Trophoblast cell (in vitro differentiated cells and primary cell): ENCODE measurements at regions not wholly inside any gene's neighbourhood (a gene's known extent, or its start where the extent isn't known, plus 50 kb on each side); places are given as distances from the start of the nearest gene placed in this dataset.

ENCODE experiments used
- DNase-seq, 2 donors: peaks; one replicate each; pipeline ENCODE4 v3.0.0-alpha.2; 2016
- H2AFZ ChIP-seq: 2 replicates; pipeline ENCODE4 v1.6.1; 2013; ENCODE audit warnings: low read length, moderate library complexity, mild to moderate bottlenecking; ENCODE audit not compliant: insufficient read depth, poor library complexity
- H2AK5ac ChIP-seq: 2 replicates; pipeline ENCODE4 v1.6.1; 2013; ENCODE audit warnings: mild to moderate bottlenecking, low read length
- H2BK120ac ChIP-seq: 2 replicates; pipeline ENCODE4 v1.6.1; 2013; ENCODE audit warnings: low read length, mild to moderate bottlenecking, moderate library complexity; ENCODE audit not compliant: insufficient read depth, poor library complexity
- H2BK12ac ChIP-seq: 2 replicates; pipeline ENCODE4 v1.6.1; 2013; ENCODE audit warnings: mild to moderate bottlenecking, low read length, moderate library complexity
- H2BK5ac ChIP-seq: 2 replicates; pipeline ENCODE4 v1.6.1; 2013; ENCODE audit warnings: low read length, low read depth, moderate library complexity, mild to moderate bottlenecking; ENCODE audit not compliant: poor library complexity
- H3K14ac ChIP-seq: 2 replicates; pipeline ENCODE4 v1.6.1; 2013; ENCODE audit warnings: mild to moderate bottlenecking, low read length
- H3K18ac ChIP-seq: 2 replicates; pipeline ENCODE4 v1.6.1; 2013; ENCODE audit warnings: mild to moderate bottlenecking, low read length
- H3K23ac ChIP-seq: 2 replicates; pipeline ENCODE4 v1.6.1; 2013; ENCODE audit warnings: low read length
- H3K27ac ChIP-seq: 2 replicates; pipeline ENCODE4 v1.5.1; 2013; ENCODE audit warnings: low read depth, mild to moderate bottlenecking, inconsistent platforms, low read length, moderate library complexity
- H3K27me3 ChIP-seq: 2 replicates; pipeline ENCODE4 v1.6.1; 2013; ENCODE audit warnings: inconsistent platforms, mild to moderate bottlenecking, low read length, moderate library complexity; ENCODE audit not compliant: insufficient read depth
- H3K36me3 ChIP-seq, 2 experiments: 1 replicate in 1 of 2; 2 replicates in 1 of 2; pipeline ENCODE4 v1.6.1; 2013; ENCODE audit warnings: low read length in 2 of 2, mild to moderate bottlenecking in 2 of 2, moderate library complexity in 1 of 2; ENCODE audit not compliant: insufficient read depth in 2 of 2, control insufficient read depth in 1 of 2
- H3K4ac ChIP-seq: 2 replicates; pipeline ENCODE4 v1.6.1; 2013; ENCODE audit warnings: low read depth, mild to moderate bottlenecking, low read length, moderate library complexity
- H3K4me1 ChIP-seq, 2 experiments: 1 replicate in 1 of 2; 2 replicates in 1 of 2; pipeline ENCODE4 v1.6.1; 2013; ENCODE audit warnings: low read length in 2 of 2, mild to moderate bottlenecking in 2 of 2, moderate library complexity in 1 of 2; ENCODE audit not compliant: insufficient read depth in 2 of 2, control insufficient read depth in 1 of 2
- H3K4me2 ChIP-seq: 2 replicates; pipeline ENCODE4 v1.6.1; 2013; ENCODE audit warnings: inconsistent platforms, mild to moderate bottlenecking, low read length, moderate library complexity
- H3K4me3 ChIP-seq: 2 replicates; pipeline ENCODE4 v1.5.1; 2013; ENCODE audit warnings: mild to moderate bottlenecking, low read depth, low read length, inconsistent platforms
- H3K79me1 ChIP-seq: one replicate; pipeline ENCODE4 v1.6.1; 2013; ENCODE audit warnings: low read length
- H3K79me2 ChIP-seq: 2 replicates; pipeline ENCODE4 v1.6.1; 2013; ENCODE audit warnings: low read length, mild to moderate bottlenecking; ENCODE audit not compliant: control insufficient read depth, insufficient read depth, poor library complexity
- H3K9ac ChIP-seq: 2 replicates; pipeline ENCODE4 v1.6.1; 2013; ENCODE audit warnings: mild to moderate bottlenecking, low read length
- H3K9me3 ChIP-seq: 2 replicates; pipeline ENCODE4 v1.6.1; 2013; ENCODE audit warnings: low read depth, mild to moderate bottlenecking, control low read depth, inconsistent platforms, low read length; ENCODE audit not compliant: insufficient read depth
- H4K12ac ChIP-seq: 2 replicates; pipeline ENCODE4 v1.6.1; 2013; ENCODE audit warnings: low read depth, mild to moderate bottlenecking, low read length, moderate library complexity
- H4K8ac ChIP-seq: 2 replicates; pipeline ENCODE4 v1.6.1; 2013; ENCODE audit warnings: low read depth, mild to moderate bottlenecking, low read length, moderate library complexity
- H4K91ac ChIP-seq: one replicate; pipeline ENCODE4 v1.6.1; 2013; ENCODE audit warnings: low read depth, mild to moderate bottlenecking, low read length, moderate library complexity
- WGBS: extraction: QIAGEN DNeasy Blood & Tissue Kit; methylation state at CpG from one replicate; pipeline ENCODE4 v1.1.7; 2013; ENCODE audit warnings: missing lambda C conversion rate; ENCODE audit not compliant: insufficient read length, insufficient coverage; ENCODE audit errors: extremely low coverage; 5-methylcytosine and 5-hydroxymethylcytosine counted together

- no peaks in the 10 kb centered on the region for H3K27me3 ChIP-seq
- H3K27ac ChIP-seq, result no peak overlapping the region
- H3K4me3 ChIP-seq, result no peak overlapping the region
- no peak overlapping the region for H3K4ac ChIP-seq
- no peak overlapping the region for H2AFZ ChIP-seq
- no peak overlapping the region for H2AK5ac ChIP-seq
- no peak overlapping the region for H3K23ac ChIP-seq
- no peaks in the 10 kb centered on the region for H3K9me3 ChIP-seq
- H3K4me1 ChIP-seq, result peaks cover 0 to 4% of the 10 kb centered on the region in 2 experiments
- H3K18ac ChIP-seq, result no peak overlapping the region
- H3K79me2 ChIP-seq, result no peaks in the 10 kb centered on the region
- no CpG with 5 or more reads among the region's 5 CpGs for WGBS
- no peak overlapping the region for H4K91ac ChIP-seq
- no peak overlapping the region for H4K12ac ChIP-seq
- H3K79me1 ChIP-seq, result no peaks in the 10 kb centered on the region
- no peak overlapping the region for H2BK5ac ChIP-seq
- no peak overlapping the region for H3K14ac ChIP-seq
- H2BK12ac ChIP-seq, result no peak overlapping the region
- no peaks in the 10 kb centered on the region for H3K36me3 ChIP-seq
- DNase-seq, result no peak
- no peak overlapping the region for H4K8ac ChIP-seq
- H3K4me2 ChIP-seq, result no peak overlapping the region
- H2BK120ac ChIP-seq, result no peak overlapping the region
- no peak overlapping the region for H3K9ac ChIP-seq
Measured at GRCh38 chr1:183711741-183712361, 58.7 kb upstream of the APOBEC4 start.

- Histone ChIP-seq H3K36me3 (no peaks in the 10 kb centered on the region), H3K27me3 (no peaks in the 10 kb centered on the region), H2BK5ac (no peak overlapping the region), H3K4me3 (no peak overlapping the region), H3K79me1 (no peaks in the 10 kb centered on the region), H3K18ac (no peak overlapping the region), H3K14ac (no peak overlapping the region), H3K9ac (no peak overlapping the region), H2BK12ac (no peak overlapping the region), H3K27ac (no peak overlapping the region), H2BK120ac (no peak overlapping the region), H3K4me2 (no peak overlapping the region), H3K79me2 (no peaks in the 10 kb centered on the region), H3K4ac (no peak overlapping the region), H4K12ac (no peak overlapping the region), H2AK5ac (no peak overlapping the region), H3K9me3 (no peaks in the 10 kb centered on the region), H3K4me1 (peaks cover 0 to 4% of the 10 kb centered on the region in 2 experiments), H4K91ac (no peak overlapping the region), H3K23ac (peak overlapping the region; percentile 91), H2AFZ (no peak overlapping the region), H4K8ac (no peak overlapping the region)
- WGBS, result no CpG with 5 or more reads among the region's 2 CpGs
- no peak for DNase-seq
Measured at GRCh38 chr1:183711165-183711682, 58.1 kb upstream of the APOBEC4 start.

GRCh38 chr1:183710734-183711133 is 57.6 kb upstream of the APOBEC4 start:
- Histone ChIP-seq H3K4ac (no peak overlapping the region), H3K9me3 (no peaks in the 10 kb centered on the region), H3K27ac (no peak overlapping the region), H3K79me1 (no peaks in the 10 kb centered on the region), H3K18ac (no peak overlapping the region), H3K4me1 (peaks cover 0 to 4% of the 10 kb centered on the region in 2 experiments), H3K9ac (no peak overlapping the region), H3K79me2 (no peaks in the 10 kb centered on the region), H4K8ac (no peak overlapping the region), H3K36me3 (no peaks in the 10 kb centered on the region), H3K27me3 (no peaks in the 10 kb centered on the region), H4K12ac (no peak overlapping the region), H2BK5ac (no peak overlapping the region), H2AFZ (no peak overlapping the region), H3K4me2 (no peak overlapping the region), H3K23ac (peak overlapping the region; percentile 91), H2AK5ac (no peak overlapping the region), H2BK120ac (no peak overlapping the region), H3K14ac (no peak overlapping the region), H4K91ac (no peak overlapping the region), H3K4me3 (no peak overlapping the region), H2BK12ac (no peak overlapping the region)
- DNase-seq, result no peak
- no CpG with 5 or more reads among the region's 3 CpGs for WGBS

- WGBS, result no CpG with 5 or more reads among the region's 1 CpG
- H4K91ac ChIP-seq, result no peak overlapping the region
- H3K9ac ChIP-seq, result no peak overlapping the region
- H2BK12ac ChIP-seq, result no peak overlapping the region
- no peak overlapping the region for H3K27ac ChIP-seq
- no peaks in the 10 kb centered on the region for H3K79me1 ChIP-seq
- H4K8ac ChIP-seq, result no peak overlapping the region
- H2BK120ac ChIP-seq, result no peak overlapping the region
- no peak overlapping the region for H3K4ac ChIP-seq
- H2AFZ ChIP-seq, result no peak overlapping the region
- no peaks in the 10 kb centered on the region for H3K79me2 ChIP-seq
- no peak overlapping the region for H3K4me3 ChIP-seq
- H3K9me3 ChIP-seq, result no peaks in the 10 kb centered on the region
- no peak overlapping the region for H3K23ac ChIP-seq
- H3K18ac ChIP-seq, result no peak overlapping the region
- no peaks in the 10 kb centered on the region for H3K27me3 ChIP-seq
- no peak overlapping the region for H2AK5ac ChIP-seq
- no peak overlapping the region for H3K4me2 ChIP-seq
- H3K36me3 ChIP-seq, result no peaks in the 10 kb centered on the region
- H3K14ac ChIP-seq, result no peak overlapping the region
- peaks cover 0 to 4% of the 10 kb centered on the region in 2 experiments for H3K4me1 ChIP-seq
- no peak for DNase-seq
- no peak overlapping the region for H2BK5ac ChIP-seq
- H4K12ac ChIP-seq, result no peak overlapping the region
Measured at GRCh38 chr1:183710333-183710732, 57.2 kb upstream of the APOBEC4 start.
